Fibroblast of peridontal ligament (primary cell): ENCODE measurements at regions not wholly inside any gene's neighbourhood (a gene's known extent, or its start where the extent isn't known, plus 50 kb on each side); places are given as distances from the start of the nearest gene placed in this dataset.

Source experiments
- DNase-seq: peaks from one replicate; pipeline ENCODE4 v3.0.0-alpha.2; 2010; ENCODE audit errors: extremely low read depth

DNA sequence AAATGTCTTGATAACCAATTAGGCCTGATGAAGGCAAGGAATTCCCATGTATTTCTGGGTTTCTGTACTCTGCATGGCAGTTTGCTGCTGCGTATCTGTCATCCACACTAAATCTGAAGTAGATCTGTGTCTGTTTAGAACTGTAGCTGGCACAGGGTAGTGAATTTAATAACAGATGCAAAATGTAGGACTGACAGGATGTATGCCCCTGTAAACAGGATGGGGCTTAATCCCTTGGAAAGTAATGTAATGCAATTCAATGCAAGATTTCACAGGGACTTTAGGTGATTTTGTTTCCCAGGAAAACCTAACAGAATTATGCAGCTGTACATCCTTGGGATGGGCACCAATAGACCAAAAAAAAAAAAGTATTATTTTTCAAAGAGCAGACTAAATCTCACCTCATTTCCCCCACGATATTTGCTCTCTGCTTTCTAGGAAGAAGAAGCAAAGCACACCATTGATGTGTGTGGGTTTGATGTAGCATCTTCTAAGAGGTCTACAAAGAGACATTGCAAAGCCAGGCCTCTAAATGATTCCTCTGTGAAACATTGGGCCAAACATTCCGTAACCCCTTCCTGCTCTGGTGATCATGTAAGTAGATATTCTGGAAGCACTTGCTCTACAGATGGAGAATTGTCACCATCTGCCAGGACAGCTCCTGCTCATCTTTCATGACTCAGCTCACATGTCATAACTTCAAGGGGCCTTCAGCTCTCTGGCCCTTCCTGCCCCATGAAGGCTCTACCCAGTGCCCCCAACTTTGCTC lies 464.3 kb upstream of the RGMA start:
- DNase-seq, result no peak

DNA sequence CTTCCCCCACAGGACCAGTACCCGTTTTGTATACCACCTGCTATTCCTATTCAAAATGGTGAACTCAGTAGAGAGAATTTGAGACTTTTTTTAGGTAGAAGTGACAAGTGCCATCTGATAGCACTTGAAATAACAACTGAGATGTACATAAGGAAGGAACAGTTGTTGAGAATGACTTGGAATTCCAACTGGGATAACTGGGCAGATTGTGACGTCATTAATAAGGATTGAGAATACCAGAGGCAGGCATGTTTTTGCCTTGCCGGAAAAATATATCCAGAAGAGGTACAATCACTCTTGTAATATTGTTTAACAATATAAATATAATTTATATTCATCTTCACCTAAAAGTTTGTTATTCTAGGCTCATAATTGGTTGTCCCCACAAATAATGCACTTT lies 454.1 kb upstream of the RGMA start:
- no peak for DNase-seq

DNA sequence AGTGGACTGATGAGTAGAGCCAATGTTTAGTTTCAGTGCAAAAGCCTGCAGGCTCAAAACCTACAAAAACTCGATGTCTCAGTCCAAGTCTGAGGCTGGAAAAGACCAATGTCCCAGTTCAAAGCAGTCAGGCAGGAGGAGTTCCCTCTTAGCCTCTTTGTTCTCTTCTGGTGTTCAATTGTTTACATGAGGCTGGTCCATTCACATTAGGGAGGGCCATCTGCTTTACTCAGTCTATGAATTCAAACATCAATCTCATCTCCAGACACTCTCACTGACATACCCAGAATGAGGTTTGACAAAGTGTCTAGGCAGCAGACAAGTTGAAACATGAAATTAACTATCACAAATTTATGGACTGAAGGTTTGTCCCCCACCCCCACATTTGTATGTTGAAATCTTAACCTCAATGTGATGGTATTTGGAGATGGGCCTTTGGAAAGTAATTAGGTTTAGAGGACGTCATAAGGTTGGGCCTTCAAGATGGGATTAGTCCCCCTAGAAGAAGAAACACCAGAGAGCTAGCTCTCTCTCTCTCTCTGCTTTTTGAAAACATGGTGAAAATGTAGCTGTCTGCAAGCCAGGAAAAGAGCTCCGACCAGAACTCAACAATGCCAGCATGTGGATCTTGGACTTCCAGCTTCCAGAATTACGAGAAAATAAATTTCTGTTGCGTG lies 438.5 kb upstream of the RGMA start:
- no peak for DNase-seq

DNA sequence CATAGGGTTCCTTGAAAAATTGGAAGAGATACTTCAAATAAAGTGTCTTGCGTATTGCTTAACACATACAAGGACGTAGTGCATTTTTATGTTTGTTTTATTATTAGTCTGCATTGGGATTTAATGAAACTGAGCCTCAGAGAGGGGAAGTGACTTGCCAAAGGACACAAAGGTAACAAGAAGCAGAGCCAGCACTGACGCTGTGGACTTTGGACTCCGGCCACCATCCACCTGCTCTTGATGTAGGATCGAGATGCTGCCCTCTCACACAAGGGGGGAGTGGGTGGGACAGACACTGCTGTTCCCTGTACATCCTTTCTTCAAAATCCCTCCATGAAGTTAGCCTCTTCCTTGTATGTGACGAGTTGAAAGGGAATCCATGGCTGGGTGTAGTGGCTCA lies 435.4 kb upstream of the RGMA start:
- no peak for DNase-seq

DNA sequence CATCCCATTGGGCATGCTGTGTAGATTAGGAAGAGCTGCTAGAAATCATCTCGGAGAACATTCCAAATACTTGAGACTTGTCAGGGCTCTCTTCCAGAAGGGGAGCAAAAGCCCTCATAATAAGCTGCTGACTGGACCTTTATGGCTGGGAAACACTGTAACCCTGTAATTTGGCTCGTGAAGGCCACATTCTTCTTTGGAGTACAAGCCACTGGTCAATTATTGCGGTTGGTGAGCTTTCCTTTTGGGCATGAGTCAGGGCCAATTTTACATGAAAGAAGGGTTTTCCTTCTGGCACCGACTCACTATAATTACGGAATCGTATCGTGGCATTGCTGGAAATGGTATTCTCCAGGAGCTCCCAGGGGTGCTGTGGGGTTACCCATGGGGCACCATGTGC lies 434.5 kb upstream of the RGMA start:
- peak; percentile 21 for DNase-seq

DNA sequence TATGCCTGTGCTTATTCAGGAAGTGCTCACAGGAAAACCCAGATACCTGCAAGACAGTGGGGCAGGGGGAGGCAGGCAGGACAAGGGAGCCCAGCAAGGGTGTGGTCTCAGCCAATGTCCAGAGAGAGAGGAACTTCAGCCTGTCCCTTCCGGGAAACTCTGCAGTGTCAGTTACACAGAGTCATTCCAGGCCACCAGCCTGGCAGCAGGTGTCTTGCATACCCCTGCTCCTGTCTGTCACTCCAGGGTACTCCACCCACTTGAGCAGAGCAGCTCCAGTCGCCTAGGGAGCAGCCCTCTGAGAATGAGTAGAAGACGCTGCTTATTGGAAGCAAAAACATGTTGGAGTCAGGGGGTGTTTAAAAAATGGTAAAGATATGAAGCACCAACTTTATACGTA lies 431.2 kb upstream of the RGMA start:
- DNase-seq, result no peak

DNA sequence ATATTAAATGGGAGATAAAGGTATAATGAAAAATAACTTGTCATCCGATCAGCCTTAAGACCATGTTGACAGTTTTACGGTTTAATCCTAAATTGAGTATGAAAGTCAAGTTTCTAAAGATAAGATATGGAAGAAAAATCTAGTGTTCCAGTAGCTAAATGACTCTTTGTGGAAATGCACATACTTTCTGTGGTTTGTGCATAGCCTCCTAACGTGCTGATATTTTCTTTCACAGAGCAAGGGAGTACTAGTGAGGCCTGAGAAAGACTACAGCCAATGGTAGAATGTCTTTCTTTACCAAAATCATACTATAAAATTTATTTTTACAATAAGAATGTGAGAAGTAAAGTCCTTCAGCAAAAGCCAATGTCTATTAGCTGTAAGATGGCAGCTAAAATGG lies 430.6 kb upstream of the RGMA start:
- no peak for DNase-seq

DNA sequence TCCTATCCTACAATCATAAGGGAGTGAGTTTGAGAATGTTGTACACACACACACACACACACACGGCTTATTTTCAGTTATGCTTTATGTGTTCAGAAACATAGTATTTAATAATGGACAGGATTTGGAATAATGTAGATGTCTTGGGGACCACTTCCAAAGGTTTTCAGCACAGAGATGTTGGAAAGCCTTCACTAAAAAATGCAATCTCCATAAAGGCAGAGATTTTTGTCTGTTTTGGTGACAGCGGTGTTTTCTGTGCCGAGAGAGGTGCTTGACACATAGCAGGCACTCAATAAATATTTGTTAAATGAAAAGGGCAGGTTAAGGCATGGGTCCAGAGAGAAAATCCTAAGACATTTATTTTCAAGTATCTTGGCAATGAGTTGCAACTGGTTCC lies 428.2 kb upstream of the RGMA start:
- no peak for DNase-seq

DNA sequence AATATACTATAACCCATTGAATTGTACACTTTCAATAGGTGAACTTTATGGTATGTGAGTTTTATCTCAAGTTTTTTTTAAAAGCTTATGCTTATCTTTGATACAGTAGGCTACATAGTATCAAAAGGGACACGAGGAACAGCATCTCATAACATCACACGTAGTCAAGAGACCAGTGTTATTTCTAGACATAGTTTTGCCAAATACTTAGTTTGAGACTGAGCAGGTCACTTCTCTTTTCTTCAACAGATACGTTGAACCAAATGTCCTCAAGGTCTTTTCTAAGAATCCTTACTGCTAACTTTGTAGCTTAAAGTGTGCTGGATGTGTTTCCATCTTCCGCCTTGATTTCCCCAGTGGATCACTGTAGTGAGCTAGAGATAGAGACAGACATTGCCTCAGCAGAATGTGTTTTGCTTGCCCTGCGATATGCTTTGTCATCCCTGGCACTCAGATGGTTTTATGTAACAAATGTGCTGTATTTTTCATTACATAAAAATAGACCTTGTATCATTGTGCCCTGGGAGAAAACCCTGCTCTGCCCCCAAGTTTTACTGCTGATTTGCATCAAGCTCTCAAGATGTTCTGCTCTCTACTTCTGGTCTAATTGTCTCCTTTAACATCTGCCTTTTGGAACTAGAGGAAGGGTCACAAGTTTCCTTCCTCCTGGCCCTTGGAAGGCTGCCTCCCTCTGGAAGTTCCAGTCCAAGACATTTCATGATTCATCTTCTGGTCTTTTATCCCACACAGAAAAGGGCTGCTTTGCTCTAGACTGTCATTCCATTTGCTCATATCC lies 426.4 kb upstream of the RGMA start:
- DNase-seq, result no peak

DNA sequence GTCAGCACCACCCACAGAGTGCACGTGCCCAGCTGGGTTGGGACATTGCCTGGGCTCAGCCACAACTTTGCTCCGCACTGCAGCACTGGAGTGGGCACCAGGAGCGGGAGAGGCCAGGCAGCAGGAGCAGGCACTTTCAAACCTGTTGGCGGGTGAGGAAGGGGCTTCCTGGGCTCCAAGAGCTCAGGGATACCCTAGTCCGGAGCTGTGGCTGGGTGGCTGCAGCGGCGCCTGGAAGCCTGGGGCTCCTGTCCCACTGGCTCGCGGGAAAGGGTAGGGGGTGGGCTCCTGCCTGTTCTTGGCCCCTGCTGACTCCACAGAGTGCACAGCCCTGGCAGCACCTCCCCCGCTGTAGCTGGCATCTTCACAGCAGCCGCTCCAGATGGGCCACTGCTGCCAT lies 417.6 kb upstream of the RGMA start:
- no peak for DNase-seq

DNA sequence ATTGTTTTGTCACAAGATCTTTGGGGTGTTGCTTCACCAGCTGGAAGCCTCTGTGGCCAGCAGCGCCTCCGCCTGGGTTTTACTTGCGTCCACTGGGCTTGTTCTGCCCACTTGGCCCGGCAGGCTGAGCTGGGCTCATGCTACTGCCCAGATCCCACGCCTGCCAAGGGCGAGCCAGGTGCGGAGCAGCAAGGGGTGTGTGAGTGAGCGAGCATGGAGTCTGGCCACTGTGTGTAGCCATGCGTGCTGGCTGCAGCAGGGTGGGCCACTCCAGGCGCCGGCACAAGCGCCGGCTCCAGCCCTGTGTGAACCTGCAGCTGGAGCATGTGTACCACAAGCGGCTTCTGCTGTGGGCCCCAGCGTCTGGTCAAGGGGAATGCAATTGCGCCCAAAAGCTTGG lies 416.5 kb upstream of the RGMA start:
- DNase-seq, result no peak

DNA sequence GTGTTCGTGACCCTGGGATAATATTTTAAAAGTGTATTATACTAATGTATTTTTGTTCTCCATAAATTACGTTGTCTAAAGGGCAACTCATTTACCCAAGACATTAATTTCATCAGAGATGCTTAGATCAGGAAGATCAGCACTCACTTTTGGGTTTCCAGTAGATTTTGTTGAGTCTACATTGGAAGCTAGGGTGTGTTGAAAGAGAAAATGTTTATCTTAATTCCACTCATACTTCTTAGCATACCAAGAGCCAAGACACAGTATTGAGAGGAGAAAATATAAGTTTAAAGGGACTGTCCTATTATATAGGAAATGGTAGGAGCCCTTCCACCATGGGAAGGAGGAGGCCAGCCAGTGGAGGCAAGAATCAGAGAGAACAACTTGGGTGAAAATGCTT lies 412.9 kb upstream of the RGMA start:
- no peak for DNase-seq

DNA sequence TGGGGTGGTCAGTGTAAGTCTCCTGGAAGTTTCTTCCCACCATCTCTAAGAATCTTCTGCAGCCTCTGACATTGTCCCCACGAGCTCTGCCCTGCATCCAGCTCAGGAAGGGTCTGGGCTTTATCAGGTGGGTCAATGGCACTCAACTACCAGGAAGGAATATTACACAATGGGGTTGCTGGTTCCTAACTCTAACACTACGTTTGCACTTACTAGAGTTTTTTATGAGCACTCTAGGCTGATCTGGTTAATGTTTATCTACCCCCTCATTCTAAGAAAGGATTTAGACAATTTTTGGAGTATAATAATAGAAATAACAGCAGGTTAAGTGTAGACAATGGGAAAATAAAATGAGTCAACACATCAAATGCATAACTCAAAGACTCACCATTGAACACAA lies 411.1 kb upstream of the RGMA start:
- no peak for DNase-seq

DNA sequence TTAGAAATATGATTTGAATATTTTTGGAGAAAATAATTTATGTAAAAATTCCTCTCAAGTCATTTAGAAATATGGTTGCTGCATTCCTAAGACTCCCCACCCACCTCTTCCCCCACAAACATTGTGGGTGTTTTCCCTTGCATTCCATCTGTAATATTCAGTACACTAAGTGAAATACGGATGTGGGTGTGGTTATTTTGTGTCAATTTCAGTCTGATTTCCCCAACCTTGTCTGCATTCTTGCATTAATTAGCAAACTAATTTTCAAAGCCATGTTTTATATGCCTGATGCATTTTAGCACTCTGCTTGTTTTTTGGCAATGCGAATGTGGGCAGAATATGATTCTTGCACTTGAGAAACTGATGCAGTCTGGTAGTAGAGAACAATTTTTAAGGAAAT lies 408.3 kb upstream of the RGMA start:
- no peak for DNase-seq

DNA sequence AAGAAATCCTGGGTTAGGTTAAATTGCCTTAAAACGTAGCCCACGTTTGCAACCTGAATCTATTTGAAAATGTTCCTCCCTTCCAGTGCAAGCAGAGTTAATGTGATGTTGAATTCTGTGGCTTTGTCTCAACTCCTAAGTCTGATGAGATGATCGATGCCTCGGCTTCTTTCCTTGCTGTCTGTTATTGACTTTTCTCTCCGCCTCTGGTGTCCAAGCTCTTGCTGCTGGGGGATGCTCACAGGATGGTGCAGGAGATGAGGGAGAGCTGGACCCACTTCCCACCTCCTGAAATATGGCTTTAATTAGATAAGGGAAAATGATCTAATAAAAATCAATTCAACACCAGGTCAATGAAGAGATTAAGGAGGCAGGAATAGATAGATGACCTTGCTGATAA lies 407.9 kb upstream of the RGMA start:
- DNase-seq, result no peak

DNA sequence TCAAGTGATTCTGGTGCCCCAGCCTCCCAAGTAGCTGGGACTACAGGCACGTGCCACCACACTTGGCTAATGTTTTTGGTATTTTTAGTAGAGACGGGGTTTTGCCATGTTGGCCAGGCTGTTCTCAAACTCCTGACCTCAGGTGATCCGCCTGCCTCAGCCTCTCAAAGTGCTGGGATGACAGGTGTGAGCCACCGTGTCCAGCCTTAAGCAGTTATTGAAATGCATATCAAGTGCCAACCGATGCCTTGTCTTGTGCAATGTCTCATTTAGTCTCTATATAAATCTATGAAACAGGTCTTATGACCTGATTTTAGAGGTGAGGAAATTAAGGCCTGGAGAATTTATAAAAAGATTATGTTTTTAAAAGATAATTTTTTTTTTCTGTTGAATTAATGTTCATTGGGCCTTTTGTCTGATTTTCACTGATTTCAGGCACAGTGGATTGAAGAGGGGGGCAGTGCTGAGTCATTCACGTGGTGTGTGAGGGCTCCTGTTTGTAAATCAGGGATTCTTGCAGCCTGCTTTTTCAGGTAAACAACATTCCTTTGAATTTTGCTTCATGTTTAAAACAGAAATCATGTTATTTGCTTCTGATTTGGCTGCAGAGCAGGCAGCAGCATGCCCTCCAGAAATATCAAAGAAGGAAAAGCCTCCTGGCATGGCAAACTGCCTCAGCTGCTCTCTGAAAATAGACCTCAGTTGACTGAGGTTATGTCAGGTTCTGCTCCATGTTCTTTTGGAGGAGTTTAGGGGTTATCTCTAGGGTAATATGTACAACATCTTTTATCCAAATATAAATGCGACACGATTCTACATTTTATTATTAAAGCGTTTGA lies 407.0 kb upstream of the RGMA start:
- no peak for DNase-seq

DNA sequence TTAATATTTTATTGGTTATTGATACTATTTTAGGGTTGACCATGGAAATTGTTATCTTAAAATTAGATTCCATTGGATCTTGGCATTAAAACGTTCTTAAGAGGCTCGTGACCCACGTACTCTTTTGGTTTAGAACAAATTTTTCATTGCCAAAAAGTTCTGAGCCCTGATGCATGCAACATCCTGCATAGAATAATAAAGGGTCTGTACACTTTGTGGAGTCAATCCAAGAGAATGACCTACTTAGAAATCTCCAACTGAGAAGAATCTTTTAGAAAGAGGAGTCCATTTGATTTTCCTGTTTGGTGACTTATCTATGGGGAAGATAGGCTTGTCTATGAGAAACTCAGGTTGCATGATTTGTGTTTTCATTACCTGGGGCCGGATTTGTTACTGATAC lies 404.2 kb upstream of the RGMA start:
- no peak for DNase-seq

DNA sequence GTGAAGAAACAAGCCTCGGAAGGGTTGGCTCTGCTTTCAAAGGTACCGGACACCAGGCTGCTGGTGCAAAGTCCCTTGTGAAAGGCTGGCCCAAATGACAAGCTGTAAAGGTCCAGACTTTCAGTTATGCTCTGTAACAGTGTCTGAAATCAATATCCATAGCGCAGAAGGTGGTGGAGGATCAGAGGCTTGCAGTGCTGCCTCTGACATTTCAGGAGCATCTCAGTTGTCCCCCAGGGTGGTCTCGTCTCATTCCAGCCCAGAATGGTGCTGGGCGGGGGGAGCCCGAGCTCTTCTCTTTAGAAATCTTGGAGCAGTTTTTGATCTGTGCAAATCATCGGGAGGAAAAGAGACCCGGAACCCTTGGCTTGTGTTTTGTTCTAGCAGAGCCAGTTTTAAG lies 402.3 kb upstream of the RGMA start:
- no peak for DNase-seq

DNA sequence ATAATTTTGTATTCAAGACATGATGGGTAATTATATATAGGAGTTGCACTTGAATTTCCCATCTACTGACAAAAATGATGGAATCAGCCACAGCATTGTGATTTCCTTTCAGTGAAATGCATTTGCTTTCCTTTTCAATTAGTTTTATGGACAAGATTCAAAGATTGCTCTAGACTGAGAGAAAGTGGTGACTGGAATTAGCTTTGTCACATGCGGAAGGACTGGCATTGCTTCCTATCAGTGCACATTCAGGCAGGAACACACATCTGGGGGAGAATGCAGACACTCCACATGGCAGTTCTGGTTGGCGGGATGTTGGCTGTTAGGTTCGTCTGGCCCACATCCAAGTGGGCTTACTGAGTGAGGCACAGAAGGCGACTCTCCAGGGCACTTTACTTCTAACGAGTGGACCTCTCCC lies 399.3 kb upstream of the RGMA start:
- no peak for DNase-seq

DNA sequence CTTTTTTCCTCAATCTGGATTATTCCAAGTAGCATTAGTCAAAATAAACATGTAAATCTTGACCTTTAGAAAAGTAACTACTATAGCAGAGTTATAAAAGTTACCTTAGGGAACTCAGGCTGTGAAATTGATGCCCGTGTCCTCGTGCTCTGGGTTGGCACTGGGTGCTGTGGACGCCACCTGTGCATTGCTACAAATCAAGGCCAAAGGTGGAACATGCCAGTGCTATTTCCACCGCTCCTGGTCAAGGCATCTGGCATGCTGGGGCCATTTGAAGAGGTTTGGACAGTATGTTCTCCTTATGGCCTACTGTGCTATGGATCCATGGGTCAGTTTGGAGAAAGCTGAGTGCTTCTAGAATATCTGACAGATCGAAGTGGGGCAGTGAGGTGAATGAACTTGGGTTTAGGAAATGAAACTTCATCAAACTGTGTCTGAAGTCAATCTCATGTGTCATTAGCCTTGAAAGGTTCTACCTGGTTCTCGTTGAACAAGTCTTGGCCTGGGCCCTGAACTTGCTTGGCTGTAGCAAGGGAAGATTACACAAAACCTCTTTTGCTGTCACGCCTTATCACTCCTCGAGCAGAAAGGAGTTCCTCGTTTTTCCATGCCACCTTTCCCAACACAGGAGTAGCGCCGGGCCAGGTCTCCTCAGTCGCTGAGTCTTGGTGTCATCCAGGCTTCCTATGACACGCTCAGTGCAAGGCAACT lies 397.6 kb upstream of the RGMA start:
- DNase-seq, result no peak
